OCI-LY7 (cell line): ENCODE measurements at regions not wholly inside any gene's neighbourhood (a gene's known extent, or its start where the extent isn't known, plus 50 kb on each side); places are given as distances from the start of the nearest gene placed in this dataset.

Experiments used
- CTCF ChIP-seq: fragments of 200-600 bp; sonication (generic); conservative IDR thresholded peaks from 2 replicates; pipeline ENCODE4 v1.5.1; 2014; ENCODE audit warnings: mild to moderate bottlenecking, antibody characterized with exemption, low read length, moderate library complexity, mixed read lengths
- EZH2phosphoT487 ChIP-seq: fragments of 200-600 bp; sonication (generic); IDR thresholded peaks from 2 replicates; pipeline ENCODE4 v1.6.1; 2018; ENCODE audit warnings: low read depth, borderline replicate concordance, mild to moderate bottlenecking, mixed run types, antibody characterized with exemption, low read length, moderate library complexity, mixed read lengths

GRCh38 chr20:24779131-24779530, 169.9 kb upstream of the CST7 start:
- TF ChIP-seq CTCF (no peak), EZH2phosphoT487 (no peak)
